Loucy (cell line): ENCODE measurements at regions not wholly inside any gene's neighbourhood (a gene's known extent, or its start where the extent isn't known, plus 50 kb on each side); places are given as distances from the start of the nearest gene placed in this dataset.

ENCODE experiments used
- EZH2phosphoT487 ChIP-seq: fragments of 200-600 bp; IDR thresholded peaks from 2 replicates; pipeline ENCODE4 v1.6.1; 2018; ENCODE audit warnings: antibody characterized with exemption, mild to moderate bottlenecking, moderate library complexity, borderline replicate concordance
- TF ChIP-seq, protein P1 (sequence below): fragments of 200-600 bp; sonication (generic); conservative IDR thresholded peaks from 2 replicates; pipeline ENCODE4 v1.5.1; 2014; ENCODE audit warnings: mild to moderate bottlenecking, antibody characterized with exemption, low read length

- TF ChIP-seq, protein P1, sequence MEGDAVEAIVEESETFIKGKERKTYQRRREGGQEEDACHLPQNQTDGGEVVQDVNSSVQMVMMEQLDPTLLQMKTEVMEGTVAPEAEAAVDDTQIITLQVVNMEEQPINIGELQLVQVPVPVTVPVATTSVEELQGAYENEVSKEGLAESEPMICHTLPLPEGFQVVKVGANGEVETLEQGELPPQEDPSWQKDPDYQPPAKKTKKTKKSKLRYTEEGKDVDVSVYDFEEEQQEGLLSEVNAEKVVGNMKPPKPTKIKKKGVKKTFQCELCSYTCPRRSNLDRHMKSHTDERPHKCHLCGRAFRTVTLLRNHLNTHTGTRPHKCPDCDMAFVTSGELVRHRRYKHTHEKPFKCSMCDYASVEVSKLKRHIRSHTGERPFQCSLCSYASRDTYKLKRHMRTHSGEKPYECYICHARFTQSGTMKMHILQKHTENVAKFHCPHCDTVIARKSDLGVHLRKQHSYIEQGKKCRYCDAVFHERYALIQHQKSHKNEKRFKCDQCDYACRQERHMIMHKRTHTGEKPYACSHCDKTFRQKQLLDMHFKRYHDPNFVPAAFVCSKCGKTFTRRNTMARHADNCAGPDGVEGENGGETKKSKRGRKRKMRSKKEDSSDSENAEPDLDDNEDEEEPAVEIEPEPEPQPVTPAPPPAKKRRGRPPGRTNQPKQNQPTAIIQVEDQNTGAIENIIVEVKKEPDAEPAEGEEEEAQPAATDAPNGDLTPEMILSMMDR: no peak
- no peak for TF ChIP-seq EZH2phosphoT487
Observed at GRCh38 chr10:21100190-21100589, 203.1 kb upstream of the NEBL start.
